DND-41 (cell line): ENCODE measurements at regions not wholly inside any gene's neighbourhood (a gene's known extent, or its start where the extent isn't known, plus 50 kb on each side); places are given as distances from the start of the nearest gene placed in this dataset.

Source experiments
- EZH2 ChIP-seq: IDR thresholded peaks from 3 replicates; pipeline ENCODE4 v1.6.1; 2012; ENCODE audit warnings: borderline replicate concordance, low read depth, mild to moderate bottlenecking, moderate library complexity, low read length, inconsistent platforms; ENCODE audit not compliant: severe bottlenecking
- TF ChIP-seq, protein P1 (sequence below): IDR thresholded peaks from 2 replicates; pipeline ENCODE4 v1.5.1; 2012; ENCODE audit warnings: borderline replicate concordance, low read length, moderate library complexity, mild to moderate bottlenecking; ENCODE audit not compliant: poor library complexity, severe bottlenecking; ENCODE audit errors: extremely low read depth

DNA sequence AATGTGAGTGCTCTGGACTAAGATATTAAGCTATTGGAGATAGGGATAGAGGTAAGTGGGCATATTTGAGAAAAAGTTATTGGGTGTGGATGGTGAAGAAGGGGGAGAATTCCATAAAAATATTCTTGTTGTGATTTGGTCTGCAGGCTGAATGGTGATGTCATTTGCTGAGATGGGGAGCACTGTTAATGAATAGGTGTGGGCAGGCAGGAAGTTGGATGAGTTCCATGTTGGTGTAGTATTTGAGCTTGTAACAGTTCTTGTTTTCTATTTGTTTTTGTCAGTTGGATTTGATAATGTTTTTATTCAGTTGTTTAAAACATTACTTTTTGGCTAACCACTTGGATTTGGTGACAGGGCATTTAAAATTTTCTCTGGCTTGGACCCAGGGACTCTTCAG is 168.8 kb downstream of the C11orf87 start:
- TF ChIP-seq, protein P1, sequence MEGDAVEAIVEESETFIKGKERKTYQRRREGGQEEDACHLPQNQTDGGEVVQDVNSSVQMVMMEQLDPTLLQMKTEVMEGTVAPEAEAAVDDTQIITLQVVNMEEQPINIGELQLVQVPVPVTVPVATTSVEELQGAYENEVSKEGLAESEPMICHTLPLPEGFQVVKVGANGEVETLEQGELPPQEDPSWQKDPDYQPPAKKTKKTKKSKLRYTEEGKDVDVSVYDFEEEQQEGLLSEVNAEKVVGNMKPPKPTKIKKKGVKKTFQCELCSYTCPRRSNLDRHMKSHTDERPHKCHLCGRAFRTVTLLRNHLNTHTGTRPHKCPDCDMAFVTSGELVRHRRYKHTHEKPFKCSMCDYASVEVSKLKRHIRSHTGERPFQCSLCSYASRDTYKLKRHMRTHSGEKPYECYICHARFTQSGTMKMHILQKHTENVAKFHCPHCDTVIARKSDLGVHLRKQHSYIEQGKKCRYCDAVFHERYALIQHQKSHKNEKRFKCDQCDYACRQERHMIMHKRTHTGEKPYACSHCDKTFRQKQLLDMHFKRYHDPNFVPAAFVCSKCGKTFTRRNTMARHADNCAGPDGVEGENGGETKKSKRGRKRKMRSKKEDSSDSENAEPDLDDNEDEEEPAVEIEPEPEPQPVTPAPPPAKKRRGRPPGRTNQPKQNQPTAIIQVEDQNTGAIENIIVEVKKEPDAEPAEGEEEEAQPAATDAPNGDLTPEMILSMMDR = no peak
- TF ChIP-seq EZH2 = no peak
